GM04503 (cell line): ENCODE measurements at regions not wholly inside any gene's neighbourhood (a gene's known extent, or its start where the extent isn't known, plus 50 kb on each side); places are given as distances from the start of the nearest gene placed in this dataset.

Source experiments
- DNase-seq: peaks from one replicate; pipeline ENCODE4 v3.0.0-alpha.2; 2012; ENCODE audit warnings: low read depth

- DNase-seq = peak; percentile 46
These were observed 229.2 kb downstream of the PTTG2 start for GRCh38 chr4:38189445-38189844.

- DNase-seq = peak; percentile 47
These were observed 230.6 kb downstream of the PTTG2 start for GRCh38 chr4:38190717-38191178.

GRCh38 chr4:38192516-38192915 is 232.3 kb downstream of the PTTG2 start:
- DNase-seq = no peak

- DNase-seq = no peak
These were observed 233.2 kb downstream of the PTTG2 start for GRCh38 chr4:38193236-38193863.

- DNase-seq = no peak
These were observed 233.9 kb downstream of the PTTG2 start for GRCh38 chr4:38194047-38194602.

- DNase-seq = no peak
These were observed 235.3 kb downstream of the PTTG2 start for GRCh38 chr4:38195486-38195885.

- no peak for DNase-seq
These were observed 235.7 kb downstream of the PTTG2 start for GRCh38 chr4:38195911-38196310.

GRCh38 chr4:38202242-38202641 is 242.0 kb downstream of the PTTG2 start:
- no peak for DNase-seq

GRCh38 chr4:38203609-38204008 is 243.4 kb downstream of the PTTG2 start:
- no peak for DNase-seq

GRCh38 chr4:38204339-38205035 is 244.3 kb downstream of the PTTG2 start:
- DNase-seq = no peak

- no peak for DNase-seq
These were observed 245.1 kb downstream of the PTTG2 start for GRCh38 chr4:38205261-38205660.

- DNase-seq = no peak
These were observed 246.9 kb downstream of the PTTG2 start for GRCh38 chr4:38207110-38207457.

GRCh38 chr4:38209654-38210053 is 249.5 kb downstream of the PTTG2 start:
- DNase-seq = no peak

- peak; percentile 40 for DNase-seq
These were observed 250.4 kb downstream of the PTTG2 start for GRCh38 chr4:38210396-38211114.

GRCh38 chr4:38211885-38212284 is 251.7 kb downstream of the PTTG2 start:
- no peak for DNase-seq

GRCh38 chr4:38213083-38213805 is 253.0 kb downstream of the PTTG2 start:
- DNase-seq = no peak

- DNase-seq = no peak
These were observed 262.7 kb downstream of the PTTG2 start for GRCh38 chr4:38222892-38223291.

- no peak for DNase-seq
These were observed 263.1 kb downstream of the PTTG2 start for GRCh38 chr4:38223306-38223705.

- DNase-seq = no peak
These were observed 263.6 kb downstream of the PTTG2 start for GRCh38 chr4:38223782-38224236.

GRCh38 chr4:38224850-38225249 is 264.7 kb downstream of the PTTG2 start:
- DNase-seq = no peak

GRCh38 chr4:38226170-38226569 is 266.0 kb downstream of the PTTG2 start:
- DNase-seq = no peak
